Left lung (tissue), 4 donors: ENCODE measurements at regions not wholly inside any gene's neighbourhood (a gene's known extent, or its start where the extent isn't known, plus 50 kb on each side); places are given as distances from the start of the nearest gene placed in this dataset.

Experiments used
- ATAC-seq: fragments of 200-7000 bp; cut with Tn5 transposase; one replicate; pipeline ENCODE4 v1.9.1; 2020; ENCODE audit warnings: moderate library complexity
- DNase-seq, 4 donors: peaks; one replicate each; pipeline ENCODE4 v3.0.0-alpha.2; 2013 to 2020
- H3K27ac ChIP-seq, 2 donors: fragments of 200-600 bp; sonication (generic) in 1 of 2; one replicate each; pipeline versions ENCODE4 v1.5.0 to v1.8.0; 2020 to 2021
- H3K27me3 ChIP-seq, 2 donors: fragments of 200-600 bp; sonication (generic) in 1 of 2; one replicate each; pipeline versions ENCODE4 v1.5.0 to v1.8.0; 2020 to 2021
- H3K36me3 ChIP-seq, 2 donors: fragments of 200-600 bp; sonication (generic) in 1 of 2; one replicate each; pipeline versions ENCODE4 v1.5.0 to v1.8.0; 2020 to 2021
- H3K4me1 ChIP-seq, 2 donors: fragments of 200-600 bp; one replicate each; pipeline ENCODE4 v1.8.0; 2021
- H3K4me3 ChIP-seq, 2 donors: fragments of 200-600 bp; sonication (generic) in 1 of 2; one replicate each; pipeline versions ENCODE4 v1.5.0 to v1.8.0; 2020 to 2021; ENCODE audit warnings: mild to moderate bottlenecking in 1 of 2
- H3K9me3 ChIP-seq, 2 donors: fragments of 200-600 bp; sonication (generic) in 1 of 2; one replicate each; pipeline versions ENCODE4 v1.5.0 to v1.8.0; 2020 to 2021
- intact Hi-C, 2 donors: fragments of 100-400 bp; cut with DNase I; formaldehyde crosslinking; loops; one replicate each; pipeline versions ENCODE4 v1.11.2 to v1.14.2; 2022
- TF ChIP-seq, protein P1 (sequence below), 2 donors: fragments of 200-600 bp; sonication (generic) in 1 of 2; IDR thresholded peaks; one replicate each; pipeline versions ENCODE4 v1.5.0 to v1.8.0; 2021; ENCODE audit warnings: antibody characterized with exemption in 2 of 2
- donor health status: DM: no; HTN: yes; CAD: no.
- donor health status: DM: no; HTN: no; CAD: no.

DNA sequence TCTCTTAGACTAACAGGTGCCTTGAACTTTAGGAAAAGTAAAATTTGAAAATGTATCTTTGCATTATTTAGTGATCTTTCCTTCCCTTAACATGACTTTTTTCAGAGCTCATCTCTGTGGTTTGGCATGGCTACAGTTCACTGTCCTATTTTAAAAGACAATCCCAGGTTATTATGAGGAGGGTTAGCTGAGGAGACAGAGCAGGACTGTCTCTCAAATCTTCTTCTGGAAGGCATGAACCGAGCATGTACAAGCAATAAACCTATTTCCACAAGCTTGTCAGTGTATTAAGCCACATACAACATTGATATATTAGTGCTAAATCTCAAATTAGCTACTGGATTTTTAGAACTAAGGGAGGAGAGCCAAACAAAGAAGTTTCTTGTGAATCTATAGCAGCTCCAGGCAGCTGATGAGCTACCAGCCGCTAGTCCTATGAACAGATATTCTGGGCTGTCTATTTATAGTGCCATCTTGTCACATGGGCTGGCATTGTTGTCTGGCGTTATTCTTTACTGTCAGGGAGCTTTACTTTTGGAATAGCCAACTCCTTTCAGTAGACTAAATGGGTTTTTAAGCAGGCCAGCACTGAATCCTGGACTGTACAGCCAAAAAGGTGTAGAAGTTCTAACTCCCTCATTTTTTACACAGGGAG, 171.2 kb upstream of the ACTBL2 start:
- TF ChIP-seq, protein P1, sequence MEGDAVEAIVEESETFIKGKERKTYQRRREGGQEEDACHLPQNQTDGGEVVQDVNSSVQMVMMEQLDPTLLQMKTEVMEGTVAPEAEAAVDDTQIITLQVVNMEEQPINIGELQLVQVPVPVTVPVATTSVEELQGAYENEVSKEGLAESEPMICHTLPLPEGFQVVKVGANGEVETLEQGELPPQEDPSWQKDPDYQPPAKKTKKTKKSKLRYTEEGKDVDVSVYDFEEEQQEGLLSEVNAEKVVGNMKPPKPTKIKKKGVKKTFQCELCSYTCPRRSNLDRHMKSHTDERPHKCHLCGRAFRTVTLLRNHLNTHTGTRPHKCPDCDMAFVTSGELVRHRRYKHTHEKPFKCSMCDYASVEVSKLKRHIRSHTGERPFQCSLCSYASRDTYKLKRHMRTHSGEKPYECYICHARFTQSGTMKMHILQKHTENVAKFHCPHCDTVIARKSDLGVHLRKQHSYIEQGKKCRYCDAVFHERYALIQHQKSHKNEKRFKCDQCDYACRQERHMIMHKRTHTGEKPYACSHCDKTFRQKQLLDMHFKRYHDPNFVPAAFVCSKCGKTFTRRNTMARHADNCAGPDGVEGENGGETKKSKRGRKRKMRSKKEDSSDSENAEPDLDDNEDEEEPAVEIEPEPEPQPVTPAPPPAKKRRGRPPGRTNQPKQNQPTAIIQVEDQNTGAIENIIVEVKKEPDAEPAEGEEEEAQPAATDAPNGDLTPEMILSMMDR (IDR thresholded peaks at IDR 0.05): no peak
- ATAC-seq (no peak), DNase-seq (no peak)
- H3K4me3 ChIP-seq: no peak overlapping the region
- no peaks in the 10 kb centered on the region for H3K36me3 ChIP-seq
- H3K9me3 ChIP-seq: no peaks in the 10 kb centered on the region
- H3K27ac ChIP-seq: no peak overlapping the region
- no peaks in the 10 kb centered on the region for H3K27me3 ChIP-seq
- H3K4me1 ChIP-seq: no peaks in the 10 kb centered on the region
- intact Hi-C loops: no loop called here

DNA sequence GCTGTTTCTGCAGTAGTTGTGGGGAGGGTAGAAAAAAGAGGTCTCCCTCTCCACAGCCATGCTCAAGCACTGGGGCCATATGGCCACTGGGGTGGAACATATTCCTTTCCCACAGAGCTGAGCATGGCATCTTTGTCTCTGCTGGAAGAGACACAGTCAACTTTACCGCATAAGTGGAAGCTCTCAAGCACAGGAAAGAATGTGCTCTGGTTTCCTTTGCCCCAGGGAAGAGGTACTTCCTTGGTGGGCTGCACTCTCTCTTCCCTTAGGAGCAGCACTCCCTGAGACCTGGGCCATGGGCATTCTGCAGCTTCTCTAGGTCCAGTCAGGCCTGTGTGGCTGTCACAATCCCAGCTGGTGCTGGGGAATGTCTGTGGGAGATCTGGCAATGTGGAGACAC, 168.5 kb upstream of the ACTBL2 start:
- no peaks in the 10 kb centered on the region for H3K4me1 ChIP-seq

DNA sequence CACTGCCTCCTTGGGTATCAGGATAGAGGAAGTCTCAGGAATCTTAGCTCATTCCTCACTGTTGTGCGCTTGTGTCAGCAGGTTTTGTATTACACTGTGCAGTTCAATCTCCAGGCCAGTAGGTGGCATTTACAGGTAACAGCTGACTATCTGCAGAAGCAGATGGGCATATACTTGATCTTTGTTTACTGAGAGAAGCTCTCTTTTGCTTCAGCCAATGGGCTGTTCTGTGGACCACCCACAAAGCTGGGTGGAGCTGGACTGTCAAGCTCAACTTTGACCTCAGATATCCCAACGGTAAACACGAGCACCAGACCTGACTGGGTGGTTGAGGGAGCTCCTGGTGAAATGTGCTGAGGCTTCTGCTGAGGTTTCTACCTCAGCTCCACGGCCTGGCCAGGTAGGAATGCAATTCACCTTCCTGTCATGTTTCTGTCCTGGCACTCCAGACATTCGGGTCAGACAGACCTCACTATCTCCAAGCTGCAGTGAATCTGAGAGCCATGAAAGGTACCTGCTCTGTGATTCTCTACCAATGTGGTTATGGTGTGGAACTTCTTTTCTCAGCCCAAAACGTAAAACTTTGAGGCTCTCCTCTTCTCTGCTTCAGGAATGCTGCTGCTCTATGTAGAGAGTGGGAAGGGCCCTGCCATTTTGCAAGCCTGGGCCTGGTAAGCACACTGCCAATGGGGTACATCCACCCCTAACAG, 167.9 kb upstream of the ACTBL2 start:
- Histone ChIP-seq H3K36me3 (no peaks in the 10 kb centered on the region), H3K4me1 (no peaks in the 10 kb centered on the region), H3K9me3 (no peaks in the 10 kb centered on the region), H3K27me3 (no peaks in the 10 kb centered on the region), H3K4me3 (no peak overlapping the region), H3K27ac (no peak overlapping the region)
- TF ChIP-seq, protein P1 (IDR thresholded peaks at IDR 0.05): peak; percentile 53 to 56
- intact Hi-C loops: no loop called here
- DNase-seq (no peak), ATAC-seq (peak; percentile 96)

More for the DNA sequence above, 168.5 kb upstream of the ACTBL2 start:
- no peaks in the 10 kb centered on the region for H3K36me3 ChIP-seq
- H3K27me3 ChIP-seq: no peaks in the 10 kb centered on the region
- TF ChIP-seq, protein P1 (IDR thresholded peaks at IDR 0.05): no peak
- ATAC-seq (no peak), DNase-seq (no peak)
- no peak overlapping the region for H3K4me3 ChIP-seq
- no peaks in the 10 kb centered on the region for H3K9me3 ChIP-seq
- no peak overlapping the region for H3K27ac ChIP-seq
- intact Hi-C loops: no loop called here

DNA sequence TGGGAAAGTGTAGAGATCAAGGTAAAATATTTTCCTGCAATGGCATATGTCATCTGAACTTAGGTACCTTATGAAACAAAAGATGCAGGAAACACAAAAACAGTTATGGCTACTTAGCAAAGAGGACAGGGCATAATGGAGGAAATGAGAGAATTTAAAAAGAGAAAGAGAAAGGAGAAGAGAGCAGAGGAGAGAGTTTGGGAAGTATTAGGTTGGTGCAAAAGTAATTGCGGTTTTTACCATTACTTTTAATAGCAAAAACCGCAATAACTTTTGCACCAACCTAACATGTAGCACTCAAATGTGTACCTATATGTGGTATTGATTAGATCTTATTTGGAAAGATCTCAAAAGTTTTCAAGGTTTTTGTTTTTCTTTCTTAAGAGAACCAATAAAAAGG, 160.1 kb upstream of the ACTBL2 start:
- H3K27me3 ChIP-seq: no peaks in the 10 kb centered on the region
- DNase-seq (no peak), ATAC-seq (no peak)
- H3K36me3 ChIP-seq: no peaks in the 10 kb centered on the region
- no peak overlapping the region for H3K4me3 ChIP-seq
- intact Hi-C loops: no loop called here
- H3K4me1 ChIP-seq: no peaks in the 10 kb centered on the region
- no peaks in the 10 kb centered on the region for H3K9me3 ChIP-seq
- H3K27ac ChIP-seq: no peak overlapping the region
- TF ChIP-seq, protein P1 (IDR thresholded peaks at IDR 0.05): no peak

DNA sequence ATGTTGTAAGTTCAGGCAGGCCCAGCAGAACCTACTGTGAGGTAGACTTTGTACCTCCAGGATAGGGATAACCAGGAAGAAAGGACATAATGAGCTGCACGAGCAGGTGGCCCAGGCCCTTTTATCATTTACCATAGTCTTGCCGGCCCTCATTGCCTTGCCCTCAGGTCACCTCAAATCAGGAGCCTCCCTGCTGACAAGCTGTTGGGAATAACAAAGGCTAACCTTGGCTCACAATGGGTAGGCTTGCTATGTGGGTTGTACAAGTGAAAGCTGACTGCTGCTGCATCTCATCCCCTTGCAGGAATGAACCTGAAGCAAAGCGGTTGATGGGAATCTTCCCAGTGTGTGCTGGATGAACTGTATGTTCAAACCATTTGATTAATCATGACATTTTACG, 159.5 kb upstream of the ACTBL2 start:
- no peak overlapping the region for H3K27ac ChIP-seq
- H3K36me3 ChIP-seq: no peaks in the 10 kb centered on the region
- no peaks in the 10 kb centered on the region for H3K4me1 ChIP-seq
- intact Hi-C loops: no loop called here
- H3K9me3 ChIP-seq: no peaks in the 10 kb centered on the region
- ATAC-seq (no peak), DNase-seq (no peak)
- no peak overlapping the region for H3K4me3 ChIP-seq
- TF ChIP-seq, protein P1 (IDR thresholded peaks at IDR 0.05): no peak
- H3K27me3 ChIP-seq: no peaks in the 10 kb centered on the region
